PC-3 (cell line): ENCODE measurements at regions not wholly inside any gene's neighbourhood (a gene's known extent, or its start where the extent isn't known, plus 50 kb on each side); places are given as distances from the start of the nearest gene placed in this dataset.

ENCODE experiments used
- EZH2 ChIP-seq: fragments of 300-600 bp; sonication (generic); IDR thresholded peaks from one replicate; pipeline ENCODE4 v1.6.1; 2017; ENCODE audit warnings: antibody characterized with exemption, mild to moderate bottlenecking, low read length; ENCODE audit not compliant: unreplicated experiment
- TF ChIP-seq, protein P1 (sequence below): fragments of 300-600 bp; sonication (generic); conservative IDR thresholded peaks from 2 replicates; pipeline ENCODE4 v1.5.1; 2017; ENCODE audit warnings: antibody characterized with exemption, low read depth, mild to moderate bottlenecking, low read length

DNA sequence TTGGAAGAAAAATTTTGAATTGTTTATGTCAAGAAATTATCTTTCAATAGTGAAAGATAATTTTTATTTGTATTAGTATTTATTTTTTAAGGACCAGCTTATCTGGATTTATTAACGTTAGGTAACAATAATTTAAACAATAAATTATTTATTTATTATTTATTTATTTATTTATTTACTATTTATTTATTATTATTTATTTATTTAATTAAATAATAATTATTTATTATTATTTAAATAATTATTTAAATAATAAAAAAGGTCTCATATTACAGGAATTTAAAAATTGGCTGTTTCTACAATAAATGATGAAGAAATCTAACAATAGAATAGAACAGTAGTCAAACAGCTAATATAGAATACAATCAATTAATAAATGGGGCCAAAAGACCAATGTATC, 618.7 kb upstream of the BRINP3 start:
- TF ChIP-seq, protein P1, sequence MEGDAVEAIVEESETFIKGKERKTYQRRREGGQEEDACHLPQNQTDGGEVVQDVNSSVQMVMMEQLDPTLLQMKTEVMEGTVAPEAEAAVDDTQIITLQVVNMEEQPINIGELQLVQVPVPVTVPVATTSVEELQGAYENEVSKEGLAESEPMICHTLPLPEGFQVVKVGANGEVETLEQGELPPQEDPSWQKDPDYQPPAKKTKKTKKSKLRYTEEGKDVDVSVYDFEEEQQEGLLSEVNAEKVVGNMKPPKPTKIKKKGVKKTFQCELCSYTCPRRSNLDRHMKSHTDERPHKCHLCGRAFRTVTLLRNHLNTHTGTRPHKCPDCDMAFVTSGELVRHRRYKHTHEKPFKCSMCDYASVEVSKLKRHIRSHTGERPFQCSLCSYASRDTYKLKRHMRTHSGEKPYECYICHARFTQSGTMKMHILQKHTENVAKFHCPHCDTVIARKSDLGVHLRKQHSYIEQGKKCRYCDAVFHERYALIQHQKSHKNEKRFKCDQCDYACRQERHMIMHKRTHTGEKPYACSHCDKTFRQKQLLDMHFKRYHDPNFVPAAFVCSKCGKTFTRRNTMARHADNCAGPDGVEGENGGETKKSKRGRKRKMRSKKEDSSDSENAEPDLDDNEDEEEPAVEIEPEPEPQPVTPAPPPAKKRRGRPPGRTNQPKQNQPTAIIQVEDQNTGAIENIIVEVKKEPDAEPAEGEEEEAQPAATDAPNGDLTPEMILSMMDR, result no peak
- TF ChIP-seq EZH2, result no peak
